ENCODE measurements at regions not wholly inside any gene's neighbourhood (a gene's known extent, or its start where the extent isn't known, plus 50 kb on each side); places are given as distances from the start of the nearest gene placed in this dataset.
A peak's percentile ranks its signal among the peaks of the same experiment; 100 is the strongest.

- DNase-seq, result peak; percentile 1
Observed at GRCh38 chr16:85396879-85397871, 215.9 kb upstream of the GSE1 start.

- DNase-seq, result no peak
Observed at GRCh38 chr16:85398050-85398451, 215.1 kb upstream of the GSE1 start.

GRCh38 chr16:85398688-85399582 is 214.2 kb upstream of the GSE1 start:
- no peak for DNase-seq

- DNase-seq, result no peak
Observed at GRCh38 chr16:85399583-85400284, 213.4 kb upstream of the GSE1 start.

- no peak for DNase-seq
Observed at GRCh38 chr16:85400305-85401205, 212.6 kb upstream of the GSE1 start.

- no peak for DNase-seq
Observed at GRCh38 chr16:85401370-85401916, 211.7 kb upstream of the GSE1 start.

GRCh38 chr16:85401917-85402766 is 211.0 kb upstream of the GSE1 start:
- no peak for DNase-seq

GRCh38 chr16:85402910-85403692 is 210.0 kb upstream of the GSE1 start:
- no peak for DNase-seq

- no peak for DNase-seq
Observed at GRCh38 chr16:85403693-85404092, 209.4 kb upstream of the GSE1 start.

- no peak for DNase-seq
Observed at GRCh38 chr16:85412911-85413520, 200.1 kb upstream of the GSE1 start.

GRCh38 chr16:85413691-85414663 is 199.1 kb upstream of the GSE1 start:
- no peak for DNase-seq

- no peak for DNase-seq
Observed at GRCh38 chr16:85415196-85416090, 197.7 kb upstream of the GSE1 start.

- DNase-seq, result peak; percentile 74
Observed at GRCh38 chr16:85416228-85417109, 196.7 kb upstream of the GSE1 start.

- no peak for DNase-seq
Observed at GRCh38 chr16:85417156-85417860, 195.8 kb upstream of the GSE1 start.

- no peak for DNase-seq
Observed at GRCh38 chr16:85418978-85419491, 194.1 kb upstream of the GSE1 start.

Measured in stimulated activated CD4-positive, alpha-beta T cell treated with anti-CD3 and anti-CD28 coated beads, Interleukin-4, amount 100 ng/mL, for 1 hour (primary cell).